MCF 10A (cell line): ENCODE measurements at regions not wholly inside any gene's neighbourhood (a gene's known extent, or its start where the extent isn't known, plus 50 kb on each side); places are given as distances from the start of the nearest gene placed in this dataset.

ENCODE experiments used
- BruUV-seq: library from RNA; stranded (reverse); fragments of 400-500 nt; replicated peaks from 2 replicates; lab custom pipeline; 2021; lab: Mats Ljungman, UMichigan
- CTCF ChIA-PET: fragments of 300-600 bp; sonication (Branson Sonifier 250); formaldehyde crosslinking; extraction: SDS; loops from one replicate; lab custom pipeline; 2021; ENCODE audit warnings: antibody characterized with exemption, inconsistent platforms; lab: Yijun Ruan, JAX
- POLR2A ChIA-PET: fragments of 300-600, 350-650 bp; sonication (Branson Sonifier 250); formaldehyde crosslinking; extraction: SDS; loops from one replicate; lab custom pipeline; 2020; ENCODE audit warnings: antibody characterized with exemption, inconsistent platforms; lab: Yijun Ruan, JAX
- DNase-seq: peaks from one replicate; pipeline ENCODE4 v3.0.0-alpha.2; 2018; ENCODE audit not compliant: unreplicated experiment
- H3K27ac Mint-ChIP-seq: one replicate; pipeline ENCODE4 v1.8.0; 2022; ENCODE audit warnings: mild to moderate bottlenecking, low read depth, mixed read lengths; ENCODE audit not compliant: unreplicated experiment
- H3K27me3 Mint-ChIP-seq: one replicate; pipeline ENCODE4 v1.8.0; 2022; ENCODE audit warnings: mixed read lengths; ENCODE audit not compliant: insufficient read depth, unreplicated experiment
- H3K36me3 Mint-ChIP-seq: one replicate; pipeline ENCODE4 v1.8.0; 2022; ENCODE audit warnings: mild to moderate bottlenecking, moderate library complexity, mixed read lengths; ENCODE audit not compliant: insufficient read depth, unreplicated experiment
- H3K4me1 Mint-ChIP-seq: one replicate; pipeline ENCODE4 v1.8.0; 2022; ENCODE audit warnings: mixed read lengths; ENCODE audit not compliant: insufficient read depth, unreplicated experiment
- H3K4me3 Mint-ChIP-seq: one replicate; pipeline ENCODE4 v1.8.0; 2022; ENCODE audit warnings: mild to moderate bottlenecking, moderate library complexity, mixed read lengths; ENCODE audit not compliant: unreplicated experiment
- H3K9me3 Mint-ChIP-seq: one replicate; pipeline ENCODE4 v1.8.0; 2022; ENCODE audit warnings: mixed read lengths; ENCODE audit not compliant: unreplicated experiment
- intact Hi-C: fragments of 100-400 bp; cut with micrococcal nuclease; formaldehyde crosslinking; loops from 2 replicates; pipeline ENCODE4 v1.14.1; 2022
- TF ChIP-seq, protein P1 (sequence below): fragments of 200-600 bp; IDR thresholded peaks from one replicate; pipeline ENCODE4 v1.8.0; 2022; ENCODE audit warnings: antibody characterized with exemption, mild to moderate bottlenecking; ENCODE audit not compliant: unreplicated experiment

DNA sequence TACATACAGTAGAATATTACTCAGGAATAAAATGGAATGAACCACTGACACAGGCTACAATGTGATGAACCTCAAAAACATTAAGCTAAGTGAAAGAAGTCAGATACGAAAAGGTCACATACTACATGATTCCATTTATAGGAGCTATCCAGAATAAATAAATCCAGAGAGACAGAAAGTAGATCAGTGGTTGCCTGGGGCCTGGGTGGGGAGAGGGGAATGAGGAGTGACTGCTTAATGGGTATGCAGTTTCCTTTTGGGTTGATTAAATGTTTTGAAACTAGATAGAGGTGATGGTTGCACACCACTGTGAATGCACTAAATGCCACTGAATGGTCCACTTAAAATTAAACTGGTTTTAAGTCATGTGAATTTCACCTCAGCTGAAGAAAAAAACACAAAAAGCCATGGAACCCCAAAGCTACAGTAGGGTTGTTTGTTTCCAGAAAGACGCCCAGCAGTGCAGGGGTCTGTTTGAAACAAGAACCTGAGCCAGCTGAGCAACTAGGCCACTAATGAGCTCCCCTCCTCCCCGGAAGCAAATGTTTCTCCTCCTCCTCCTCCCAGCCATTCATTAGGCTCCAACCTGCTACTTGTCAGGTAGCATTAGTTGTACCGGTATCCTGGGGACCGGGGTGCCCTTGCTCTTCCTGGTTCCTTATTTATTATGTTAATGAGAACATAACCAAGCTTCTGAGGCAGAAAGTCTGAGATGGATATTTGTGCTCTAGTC, 168.4 kb downstream of the EVX1 start:
- no TSS peak for BruUV-seq
- H3K27me3 Mint-ChIP-seq: no peaks in the 10 kb centered on the region
- DNase-seq: no peak

DNA sequence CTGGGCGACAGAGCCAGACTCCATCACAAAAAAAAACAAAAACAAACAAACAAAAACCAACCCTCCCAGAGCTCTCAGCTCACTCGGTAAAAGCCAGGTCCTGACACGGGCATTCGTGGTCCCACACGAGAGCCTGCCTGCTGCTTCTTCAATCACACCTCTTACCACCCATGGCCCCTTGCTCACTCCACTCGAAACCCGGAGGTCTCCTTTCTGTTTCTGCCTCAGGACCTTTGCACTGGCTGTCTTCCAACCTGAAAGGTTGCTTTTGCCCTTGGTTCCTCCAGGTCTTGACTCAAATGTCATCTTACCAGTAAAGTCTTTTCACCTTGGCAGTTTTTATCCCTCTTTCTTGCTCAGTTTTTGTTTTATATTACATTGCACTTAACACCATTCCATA, 169.6 kb downstream of the EVX1 start:
- H3K4me1 Mint-ChIP-seq: no peaks in the 10 kb centered on the region
- ChIA-PET POLR2A (no interaction called here), CTCF (no interaction called here)
- BruUV-seq: no TSS peak
- no peaks in the 10 kb centered on the region for H3K9me3 Mint-ChIP-seq
- DNase-seq: no peak
- intact Hi-C loops: no loop called here
- H3K27ac Mint-ChIP-seq: no peak overlapping the region
- no peaks in the 10 kb centered on the region for H3K27me3 Mint-ChIP-seq
- TF ChIP-seq, protein P1, sequence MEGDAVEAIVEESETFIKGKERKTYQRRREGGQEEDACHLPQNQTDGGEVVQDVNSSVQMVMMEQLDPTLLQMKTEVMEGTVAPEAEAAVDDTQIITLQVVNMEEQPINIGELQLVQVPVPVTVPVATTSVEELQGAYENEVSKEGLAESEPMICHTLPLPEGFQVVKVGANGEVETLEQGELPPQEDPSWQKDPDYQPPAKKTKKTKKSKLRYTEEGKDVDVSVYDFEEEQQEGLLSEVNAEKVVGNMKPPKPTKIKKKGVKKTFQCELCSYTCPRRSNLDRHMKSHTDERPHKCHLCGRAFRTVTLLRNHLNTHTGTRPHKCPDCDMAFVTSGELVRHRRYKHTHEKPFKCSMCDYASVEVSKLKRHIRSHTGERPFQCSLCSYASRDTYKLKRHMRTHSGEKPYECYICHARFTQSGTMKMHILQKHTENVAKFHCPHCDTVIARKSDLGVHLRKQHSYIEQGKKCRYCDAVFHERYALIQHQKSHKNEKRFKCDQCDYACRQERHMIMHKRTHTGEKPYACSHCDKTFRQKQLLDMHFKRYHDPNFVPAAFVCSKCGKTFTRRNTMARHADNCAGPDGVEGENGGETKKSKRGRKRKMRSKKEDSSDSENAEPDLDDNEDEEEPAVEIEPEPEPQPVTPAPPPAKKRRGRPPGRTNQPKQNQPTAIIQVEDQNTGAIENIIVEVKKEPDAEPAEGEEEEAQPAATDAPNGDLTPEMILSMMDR: no peak
- H3K4me3 Mint-ChIP-seq: no peak overlapping the region
- no peaks in the 10 kb centered on the region for H3K36me3 Mint-ChIP-seq

More for the DNA sequence above, 168.4 kb downstream of the EVX1 start:
- Mint-ChIP-seq H3K9me3 (no peaks in the 10 kb centered on the region), H3K36me3 (no peaks in the 10 kb centered on the region), H3K4me3 (no peak overlapping the region), H3K4me1 (no peaks in the 10 kb centered on the region), H3K27ac (no peak overlapping the region)
- ChIA-PET CTCF (no interaction called here), POLR2A (no interaction called here)
- TF ChIP-seq, protein P1: no peak
- intact Hi-C loops: no loop called here

DNA sequence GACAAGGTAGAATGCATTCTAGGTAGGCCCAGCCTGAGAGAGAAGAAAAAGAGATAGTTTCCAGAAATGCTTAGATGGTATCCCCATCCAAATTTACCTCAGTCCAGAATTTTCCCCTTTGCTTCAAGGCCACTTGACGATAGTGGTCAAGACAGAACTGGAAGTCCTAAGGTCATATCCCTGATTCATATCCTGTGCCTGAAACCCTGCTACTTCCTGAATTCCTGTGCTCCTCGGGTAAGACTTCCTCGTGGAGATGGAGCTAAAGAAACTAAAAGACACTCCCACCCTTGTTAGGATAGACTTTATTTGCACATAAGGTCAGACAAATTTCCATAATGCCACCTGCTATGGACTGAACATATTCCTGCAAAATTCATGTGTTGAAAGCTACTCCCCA, 175.9 kb downstream of the EVX1 start:
- Mint-ChIP-seq H3K4me1 (peaks cover 11% of the 10 kb centered on the region), H3K27ac (no peak overlapping the region), H3K9me3 (peaks cover 5% of the 10 kb centered on the region), H3K27me3 (no peaks in the 10 kb centered on the region), H3K4me3 (no peak overlapping the region), H3K36me3 (no peaks in the 10 kb centered on the region)
- intact Hi-C loops: no loop called here
- no peak for DNase-seq
- BruUV-seq: no TSS peak
- ChIA-PET POLR2A (interaction anchor here (1.0 kb wide), 1 partner anchor 82 kb away, joined by 3 read pairs; no protein-coding TSS in a partner anchor), CTCF (no interaction called here)
- TF ChIP-seq, protein P1: no peak

DNA sequence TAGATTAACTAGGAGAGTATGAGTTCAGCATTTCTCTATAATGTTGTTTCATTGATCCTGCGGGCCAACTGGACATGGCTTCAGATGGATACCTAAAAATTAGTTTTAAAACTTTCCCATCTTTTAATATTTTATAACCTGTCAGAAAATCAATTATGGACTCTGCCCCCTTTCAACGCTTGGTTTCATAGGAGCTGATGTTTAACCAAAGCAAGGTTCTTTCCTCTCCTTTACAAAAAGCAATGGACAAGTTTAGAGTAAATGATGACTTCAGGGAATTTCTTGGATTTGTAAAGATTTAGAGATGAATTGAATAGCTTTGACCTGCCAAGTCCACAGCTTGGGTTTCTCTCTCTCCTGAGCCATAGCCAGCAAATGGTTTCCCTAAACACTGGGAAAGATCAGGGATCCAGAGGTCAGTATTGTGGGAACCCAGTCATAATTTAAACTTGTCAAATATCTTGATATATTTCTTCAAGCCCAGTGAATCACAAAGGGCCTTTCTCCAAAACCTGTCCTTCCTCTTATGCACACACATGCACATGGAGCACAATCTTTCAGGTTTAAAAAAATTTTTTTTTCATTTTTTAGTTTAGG, 177.1 kb downstream of the EVX1 start:
- DNase-seq: no peak

More for the DNA sequence above, 177.1 kb downstream of the EVX1 start:
- CTCF ChIA-PET: interaction anchor here (0.6 kb wide), 1 partner anchor 75 kb away, joined by 4 read pairs; no protein-coding TSS in a partner anchor
- TF ChIP-seq, protein P1: no peak
- intact Hi-C loops: no loop called here
- Mint-ChIP-seq H3K9me3 (peaks cover 5% of the 10 kb centered on the region), H3K27me3 (no peaks in the 10 kb centered on the region), H3K4me3 (no peak overlapping the region), H3K4me1 (peaks cover 17% of the 10 kb centered on the region), H3K36me3 (no peaks in the 10 kb centered on the region), H3K27ac (no peak overlapping the region)
- no TSS peak for BruUV-seq
- POLR2A ChIA-PET: interaction anchor here (0.6 kb wide), 1 partner anchor 137 kb away, joined by 3 read pairs; no protein-coding TSS in a partner anchor
